IPS DF 6.9 (cell line): ENCODE measurements at regions not wholly inside any gene's neighbourhood (a gene's known extent, or its start where the extent isn't known, plus 50 kb on each side); places are given as distances from the start of the nearest gene placed in this dataset.

Experiments
- DNase-seq: peaks from one replicate; pipeline ENCODE4 v3.0.0-alpha.2; 2013; ENCODE audit warnings: low read depth, low spot score
- H3K27ac ChIP-seq: one replicate; pipeline ENCODE4 v1.5.1; 2013; ENCODE audit warnings: low read length, control low read depth
- H3K27me3 ChIP-seq: 2 replicates; pipeline ENCODE4 v1.6.1; 2013; ENCODE audit warnings: mild to moderate bottlenecking, low read length; ENCODE audit not compliant: control insufficient read depth, insufficient read depth
- H3K36me3 ChIP-seq: 2 replicates; pipeline ENCODE4 v1.6.1; 2013; ENCODE audit warnings: low read length; ENCODE audit not compliant: control insufficient read depth, insufficient read depth
- H3K4me1 ChIP-seq: 2 replicates; pipeline ENCODE4 v1.6.1; 2013; ENCODE audit warnings: low read length; ENCODE audit not compliant: control insufficient read depth, insufficient read depth
- H3K4me3 ChIP-seq: 2 replicates; pipeline ENCODE4 v1.5.1; 2013; ENCODE audit warnings: mild to moderate bottlenecking, low read length
- H3K9me3 ChIP-seq: 2 replicates; pipeline ENCODE4 v1.6.1; 2013; ENCODE audit warnings: low read length, inconsistent platforms; ENCODE audit not compliant: control insufficient read depth, insufficient read depth
- WGBS: extraction: QIAGEN DNeasy Blood & Tissue Kit; methylation state at CpG from one replicate; pipeline ENCODE4 v1.1.7; 2013; ENCODE audit warnings: mixed read lengths, missing lambda C conversion rate; ENCODE audit not compliant: insufficient read length, insufficient coverage; 5-methylcytosine and 5-hydroxymethylcytosine counted together

- WGBS = no CpG with 5 or more reads among the region's 2 CpGs
- Histone ChIP-seq H3K4me1 (no peaks in the 10 kb centered on the region), H3K9me3 (no peaks in the 10 kb centered on the region), H3K4me3 (no peak overlapping the region), H3K27ac (no peak overlapping the region), H3K36me3 (no peaks in the 10 kb centered on the region), H3K27me3 (no peaks in the 10 kb centered on the region)
- no peak for DNase-seq
Observed at GRCh38 chr1:82861749-82862148, 1061.0 kb downstream of the ADGRL2 start.

- DNase-seq = no peak
- no peaks in the 10 kb centered on the region for H3K4me1 ChIP-seq
- no peak overlapping the region for H3K4me3 ChIP-seq
- no peaks in the 10 kb centered on the region for H3K36me3 ChIP-seq
- no CpG with 5 or more reads among the region's 4 CpGs for WGBS
- no peak overlapping the region for H3K27ac ChIP-seq
- H3K9me3 ChIP-seq = no peaks in the 10 kb centered on the region
- no peaks in the 10 kb centered on the region for H3K27me3 ChIP-seq
Observed at GRCh38 chr1:82858031-82858430, 1057.3 kb downstream of the ADGRL2 start.

DNA sequence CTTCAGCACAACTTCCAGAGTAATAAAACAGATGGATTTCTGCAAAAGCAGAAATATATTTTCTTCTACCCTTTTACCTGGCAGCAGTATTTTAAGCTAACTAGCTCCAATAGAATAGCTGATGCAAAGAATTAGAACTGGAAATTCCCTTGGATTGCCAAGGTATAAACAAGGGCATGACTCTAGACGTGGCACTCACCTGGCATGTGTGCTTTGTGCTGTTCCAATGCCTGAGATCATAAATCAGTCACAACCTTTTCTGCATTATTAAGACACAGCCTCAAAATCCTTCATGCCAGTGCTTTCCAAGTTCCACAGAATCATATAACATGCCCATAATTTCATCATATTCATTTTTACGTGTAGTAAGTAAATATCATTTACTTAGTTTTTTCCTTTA lies 1048.7 kb downstream of the ADGRL2 start:
- WGBS = no CpG with 5 or more reads among the region's 2 CpGs
- H3K4me1 ChIP-seq = no peaks in the 10 kb centered on the region; the same call in 1 of the 2 replicates
- no peaks in the 10 kb centered on the region for H3K36me3 ChIP-seq
- no peak overlapping the region for H3K4me3 ChIP-seq
- H3K9me3 ChIP-seq = no peaks in the 10 kb centered on the region
- no peak overlapping the region for H3K27ac ChIP-seq
- no peak for DNase-seq
- H3K27me3 ChIP-seq = no peaks in the 10 kb centered on the region

GRCh38 chr1:82848043-82848442 lies 1047.3 kb downstream of the ADGRL2 start:
- Histone ChIP-seq H3K4me3 (no peak overlapping the region), H3K27ac (no peak overlapping the region), H3K36me3 (no peaks in the 10 kb centered on the region), H3K4me1 (no peaks in the 10 kb centered on the region; the same call in 1 of the 2 replicates), H3K9me3 (no peaks in the 10 kb centered on the region), H3K27me3 (no peaks in the 10 kb centered on the region)
- no CpG with 5 or more reads among the region's 1 CpG for WGBS
- peak; percentile 5 for DNase-seq

DNA sequence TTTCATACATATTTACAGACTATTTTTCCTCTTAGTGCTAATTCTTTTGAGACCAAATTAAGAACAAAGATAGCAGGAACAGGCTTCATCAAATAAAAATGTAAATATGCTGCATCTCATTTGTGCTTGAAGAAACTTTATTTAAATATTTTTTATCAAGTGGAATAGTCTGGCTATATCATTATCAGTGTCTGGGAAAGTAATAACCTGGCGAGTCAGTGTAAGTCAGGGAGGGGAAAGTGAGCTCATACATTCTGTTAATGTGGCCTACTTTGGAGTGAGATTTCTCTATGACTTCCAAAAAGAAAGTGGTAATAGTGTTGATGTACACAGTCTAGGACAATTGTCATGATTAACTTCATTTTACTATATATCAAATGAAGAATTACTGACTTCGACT lies 1045.1 kb downstream of the ADGRL2 start:
- H3K4me3 ChIP-seq = no peak overlapping the region
- DNase-seq = no peak
- WGBS = 100% methylated on average over 1 of the region's 2 CpGs
- H3K4me1 ChIP-seq = no peaks in the 10 kb centered on the region; the same call in 1 of the 2 replicates
- no peaks in the 10 kb centered on the region for H3K36me3 ChIP-seq
- H3K9me3 ChIP-seq = no peaks in the 10 kb centered on the region
- no peaks in the 10 kb centered on the region for H3K27me3 ChIP-seq
- H3K27ac ChIP-seq = no peak overlapping the region

- DNase-seq = no peak
- Histone ChIP-seq H3K4me1 (no peaks in the 10 kb centered on the region; the same call in 1 of the 2 replicates), H3K36me3 (no peaks in the 10 kb centered on the region)
Observed at GRCh38 chr1:82844911-82845827, 1044.4 kb downstream of the ADGRL2 start.

GRCh38 chr1:82844447-82844846 lies 1043.7 kb downstream of the ADGRL2 start:
- DNase-seq = no peak
- no peak overlapping the region for H3K27ac ChIP-seq
- H3K9me3 ChIP-seq = no peaks in the 10 kb centered on the region
- H3K4me1 ChIP-seq = no peaks in the 10 kb centered on the region; the same call in 1 of the 2 replicates
- no peaks in the 10 kb centered on the region for H3K27me3 ChIP-seq
- no CpG with 5 or more reads among the region's 2 CpGs for WGBS
- H3K36me3 ChIP-seq = no peaks in the 10 kb centered on the region
- H3K4me3 ChIP-seq = no peak overlapping the region

More at GRCh38 chr1:82844911-82845827, 1044.4 kb downstream of the ADGRL2 start:
- H3K27ac ChIP-seq = no peak overlapping the region
- no peaks in the 10 kb centered on the region for H3K9me3 ChIP-seq
- no peaks in the 10 kb centered on the region for H3K27me3 ChIP-seq
- no peak overlapping the region for H3K4me3 ChIP-seq
- no CpG with 5 or more reads among the region's 4 CpGs for WGBS

- no CpG with 5 or more reads among the region's 10 CpGs for WGBS
- H3K27ac ChIP-seq = no peak overlapping the region
- H3K36me3 ChIP-seq = no peaks in the 10 kb centered on the region
- no peaks in the 10 kb centered on the region; the same call in 1 of the 2 replicates for H3K4me1 ChIP-seq
- no peak for DNase-seq
- H3K4me3 ChIP-seq = no peak overlapping the region
- no peaks in the 10 kb centered on the region for H3K27me3 ChIP-seq
- no peaks in the 10 kb centered on the region for H3K9me3 ChIP-seq
Observed at GRCh38 chr1:82843876-82844275, 1043.1 kb downstream of the ADGRL2 start.

- peaks cover 1% of the 10 kb centered on the region; the same call in 1 of the 2 replicates for H3K4me1 ChIP-seq
Observed at GRCh38 chr1:82840192-82840591, 1039.5 kb downstream of the ADGRL2 start.

GRCh38 chr1:82837766-82838465 lies 1037.2 kb downstream of the ADGRL2 start:
- no peak overlapping the region for H3K4me3 ChIP-seq
- H3K4me1 ChIP-seq = 0 out of 2 replicates have a peak, but pooled peaks cover 1% of the 10 kb centered on the region
- no CpG with 5 or more reads among the region's 6 CpGs for WGBS
- no peaks in the 10 kb centered on the region for H3K36me3 ChIP-seq
- H3K27ac ChIP-seq = no peak overlapping the region
- H3K27me3 ChIP-seq = no peaks in the 10 kb centered on the region
- DNase-seq = no peak
- no peaks in the 10 kb centered on the region for H3K9me3 ChIP-seq

More at GRCh38 chr1:82840192-82840591, 1039.5 kb downstream of the ADGRL2 start:
- no peak for DNase-seq
- no peak overlapping the region for H3K27ac ChIP-seq
- WGBS = no CpG with 5 or more reads among the region's 2 CpGs
- no peaks in the 10 kb centered on the region for H3K27me3 ChIP-seq
- H3K4me3 ChIP-seq = no peak overlapping the region
- no peaks in the 10 kb centered on the region for H3K36me3 ChIP-seq
- H3K9me3 ChIP-seq = no peaks in the 10 kb centered on the region
